HG02938 (cell line): ENCODE measurements at regions not wholly inside any gene's neighbourhood (a gene's known extent, or its start where the extent isn't known, plus 50 kb on each side); places are given as distances from the start of the nearest gene placed in this dataset.

Experiments
- ATAC-seq: cut with Tn5 transposase; IDR thresholded peaks from one replicate; pipeline ENCODE4 v1.9.1; 2021; ENCODE audit warnings: mild to moderate bottlenecking, moderate library complexity; ENCODE audit not compliant: unreplicated experiment

- no peak for ATAC-seq
Measured at GRCh38 chr1:232556351-232556750, 73.6 kb downstream of the SIPA1L2 start.

- ATAC-seq, result no peak
Measured at GRCh38 chr1:232555494-232556210, 74.3 kb downstream of the SIPA1L2 start.

GRCh38 chr1:232554409-232554808 is 75.5 kb downstream of the SIPA1L2 start:
- ATAC-seq, result no peak

GRCh38 chr1:232553809-232554208 is 76.1 kb downstream of the SIPA1L2 start:
- no peak for ATAC-seq

DNA sequence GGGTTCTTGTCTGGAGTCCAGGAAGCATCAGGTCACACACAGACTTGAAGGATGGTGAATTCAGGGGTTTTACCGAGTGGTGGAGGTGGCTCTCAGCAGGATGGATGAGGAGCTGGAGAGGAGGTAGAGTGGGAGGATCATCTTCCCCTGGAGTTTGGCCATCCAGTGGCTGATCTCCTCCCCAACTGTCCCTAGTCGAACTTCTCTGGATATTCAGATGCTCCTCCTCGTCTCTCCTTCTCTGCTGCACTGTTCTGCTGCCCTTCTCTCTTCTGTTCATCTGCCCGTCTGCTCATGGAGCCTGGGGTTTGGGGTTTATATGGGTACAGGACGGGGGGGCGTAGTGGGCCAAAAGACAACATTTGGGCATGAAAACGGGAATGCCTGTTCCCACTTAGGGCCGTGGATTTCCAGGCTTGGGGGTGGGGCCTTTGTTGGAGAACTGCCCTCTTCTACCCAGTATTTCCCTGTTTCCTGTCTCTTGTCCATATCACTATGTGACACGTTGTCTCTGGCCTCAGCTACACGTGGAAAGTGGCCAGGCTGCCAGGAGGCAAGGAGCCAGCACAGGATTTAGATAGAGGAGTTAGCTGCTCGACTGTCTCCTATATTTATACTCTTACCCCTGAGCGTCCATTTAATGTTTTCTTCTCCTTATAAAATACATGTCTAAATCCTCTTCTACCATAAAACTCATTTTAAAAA is 76.7 kb downstream of the SIPA1L2 start:
- ATAC-seq, result no peak

GRCh38 chr1:232551386-232551785 is 78.5 kb downstream of the SIPA1L2 start:
- ATAC-seq, result no peak

GRCh38 chr1:232550007-232550406 is 79.9 kb downstream of the SIPA1L2 start:
- no peak for ATAC-seq

DNA sequence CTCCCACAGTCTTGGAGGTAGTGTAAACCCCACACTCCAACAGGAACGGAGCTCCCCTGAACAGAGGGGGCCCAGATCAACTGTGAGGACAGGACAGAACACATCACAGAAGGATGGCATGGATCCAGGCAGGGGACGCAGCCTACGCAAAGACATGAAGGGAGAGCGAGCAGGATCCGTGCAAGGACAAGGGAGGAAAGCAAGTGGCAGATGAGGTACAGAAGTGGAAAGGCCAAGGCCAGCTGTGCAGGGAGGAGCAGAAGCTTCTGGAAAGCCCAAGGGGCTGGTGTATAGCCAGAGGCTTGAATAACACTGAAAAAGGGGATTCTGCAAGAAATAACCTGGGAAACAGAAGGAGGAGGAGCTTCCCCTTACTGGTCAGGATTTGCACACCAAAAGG is 81.2 kb downstream of the SIPA1L2 start:
- ATAC-seq, result no peak

GRCh38 chr1:232547938-232548484 is 81.9 kb downstream of the SIPA1L2 start:
- ATAC-seq, result no peak

DNA sequence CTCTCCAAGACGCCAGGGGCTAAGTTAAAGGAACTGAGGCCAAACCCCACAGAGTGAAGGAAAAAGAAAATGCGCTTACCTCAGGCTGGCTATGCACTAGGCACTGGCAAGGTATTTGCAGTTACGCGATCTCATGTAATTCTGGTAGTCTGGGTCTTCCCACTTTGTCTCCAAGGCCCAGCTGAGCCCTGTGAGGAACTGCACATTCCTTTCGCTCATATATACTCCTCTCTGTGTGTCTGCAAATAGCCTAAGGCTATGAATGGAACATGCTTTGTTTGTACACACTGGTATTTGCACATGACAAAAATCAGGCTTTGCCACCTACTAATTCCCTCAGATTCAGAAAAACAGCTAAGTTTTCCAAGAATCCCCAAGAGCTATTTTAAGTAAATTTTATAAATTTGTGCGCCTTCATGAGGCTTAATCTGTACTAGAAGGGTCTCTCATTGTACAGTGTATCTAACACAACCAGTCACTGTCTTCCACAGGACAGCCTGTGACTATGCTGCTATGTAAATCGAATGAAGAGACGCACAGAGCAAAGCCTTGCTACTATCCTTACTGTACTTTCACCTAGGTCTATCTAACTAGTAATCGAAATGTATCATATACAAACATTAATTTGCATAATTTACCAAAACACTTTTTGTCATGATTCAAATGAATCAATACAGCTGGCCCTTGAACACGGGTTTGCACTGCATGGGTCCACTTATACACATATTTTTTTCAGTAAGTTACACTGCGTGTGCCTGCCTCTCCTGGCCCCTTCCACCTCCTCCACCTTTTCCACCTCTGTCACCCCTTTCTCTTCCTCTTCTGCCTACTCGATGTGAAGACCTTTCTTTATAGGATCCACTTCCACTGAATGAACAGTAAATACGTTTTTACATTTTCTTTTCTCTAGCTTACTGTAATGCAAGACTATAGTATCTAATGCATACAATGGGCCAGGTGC is 87.0 kb downstream of the SIPA1L2 start:
- ATAC-seq, result no peak

DNA sequence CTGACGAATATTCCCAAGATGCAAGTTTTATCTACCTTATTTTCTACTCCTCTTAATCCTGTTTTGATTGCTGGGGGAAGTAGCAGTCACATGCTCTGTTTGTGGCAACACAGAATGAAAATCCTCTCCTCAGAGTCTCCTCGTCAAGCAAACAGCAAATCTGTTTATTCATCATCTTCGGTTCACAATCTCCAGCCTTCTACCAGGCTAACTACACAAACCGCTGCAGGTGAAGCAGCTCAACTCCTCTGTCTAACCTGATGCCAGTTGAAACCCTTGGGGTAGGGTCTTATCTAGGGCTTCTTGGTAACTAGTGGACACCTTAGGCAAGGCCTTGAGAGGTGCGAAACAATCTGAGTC is 91.0 kb downstream of the SIPA1L2 start:
- ATAC-seq, result no peak

- ATAC-seq, result no peak
Measured at GRCh38 chr1:232538224-232538942, 91.5 kb downstream of the SIPA1L2 start.

DNA sequence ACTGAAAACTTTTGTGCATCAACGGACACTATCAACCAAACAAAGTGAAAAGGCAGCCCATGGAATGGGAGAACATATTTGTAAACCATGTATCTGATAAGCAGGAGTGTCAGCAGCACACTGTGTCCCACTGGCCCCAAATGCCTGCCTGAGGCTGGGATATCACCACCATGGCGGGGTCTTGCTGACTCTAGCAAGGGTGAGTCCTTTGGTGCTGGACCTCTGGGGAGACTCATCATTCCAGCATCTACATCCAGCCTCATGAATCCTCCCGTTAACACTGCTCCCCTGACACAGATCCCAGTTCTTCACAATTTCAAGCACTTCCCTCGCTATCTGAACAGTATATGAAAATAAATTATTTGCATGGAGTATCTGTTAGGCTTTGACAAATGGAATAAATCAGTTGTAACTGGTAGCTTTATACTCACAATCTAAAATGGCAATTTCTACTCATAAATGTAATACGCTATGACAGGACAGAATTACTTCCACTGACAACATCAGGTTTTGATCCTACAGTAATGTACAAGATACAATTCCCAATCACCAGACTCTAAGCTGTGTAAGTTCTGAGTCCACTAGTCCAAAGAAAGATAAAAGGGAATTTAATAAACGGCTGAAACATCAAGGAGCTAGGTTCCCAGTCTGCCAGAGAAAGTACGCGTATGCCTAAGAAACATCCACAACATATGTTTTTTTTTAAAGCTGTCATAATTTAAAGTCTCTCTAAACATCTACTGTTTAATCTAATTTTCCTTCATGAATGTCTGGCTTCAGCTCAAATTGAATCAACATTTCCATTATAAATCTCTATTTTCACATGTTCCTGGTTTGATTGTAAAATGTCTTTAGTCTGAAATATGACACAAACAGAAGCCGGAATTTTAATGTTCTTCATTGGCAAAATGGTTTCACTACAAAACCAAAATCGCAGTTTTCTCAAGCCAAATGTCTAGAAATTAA is 95.1 kb downstream of the SIPA1L2 start:
- no peak for ATAC-seq

- ATAC-seq, result no peak
Measured at GRCh38 chr1:232533328-232533727, 96.6 kb downstream of the SIPA1L2 start.

- no peak for ATAC-seq
Measured at GRCh38 chr1:232532901-232533300, 97.0 kb downstream of the SIPA1L2 start.

DNA sequence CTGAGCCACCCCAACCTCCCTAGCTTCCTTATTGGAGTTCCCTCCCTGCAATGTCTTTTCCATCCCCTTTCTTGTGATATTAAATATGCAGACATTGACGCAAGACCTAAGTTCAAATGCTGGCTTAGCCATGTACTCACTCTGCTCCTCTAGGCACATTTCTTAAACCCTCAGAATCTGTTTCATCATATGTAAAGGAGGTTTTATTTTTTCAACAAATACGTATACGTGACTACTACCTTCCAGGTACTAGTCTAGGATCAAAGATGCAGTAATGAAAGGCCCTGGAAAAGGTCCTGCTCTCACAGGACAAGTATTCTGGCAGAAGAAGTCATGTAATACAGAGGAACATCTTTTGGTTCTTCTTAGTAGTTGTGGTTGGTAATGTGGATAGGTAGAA is 98.6 kb downstream of the SIPA1L2 start:
- no peak for ATAC-seq

- ATAC-seq, result no peak
Measured at GRCh38 chr1:232529747-232530146, 100.2 kb downstream of the SIPA1L2 start.

DNA sequence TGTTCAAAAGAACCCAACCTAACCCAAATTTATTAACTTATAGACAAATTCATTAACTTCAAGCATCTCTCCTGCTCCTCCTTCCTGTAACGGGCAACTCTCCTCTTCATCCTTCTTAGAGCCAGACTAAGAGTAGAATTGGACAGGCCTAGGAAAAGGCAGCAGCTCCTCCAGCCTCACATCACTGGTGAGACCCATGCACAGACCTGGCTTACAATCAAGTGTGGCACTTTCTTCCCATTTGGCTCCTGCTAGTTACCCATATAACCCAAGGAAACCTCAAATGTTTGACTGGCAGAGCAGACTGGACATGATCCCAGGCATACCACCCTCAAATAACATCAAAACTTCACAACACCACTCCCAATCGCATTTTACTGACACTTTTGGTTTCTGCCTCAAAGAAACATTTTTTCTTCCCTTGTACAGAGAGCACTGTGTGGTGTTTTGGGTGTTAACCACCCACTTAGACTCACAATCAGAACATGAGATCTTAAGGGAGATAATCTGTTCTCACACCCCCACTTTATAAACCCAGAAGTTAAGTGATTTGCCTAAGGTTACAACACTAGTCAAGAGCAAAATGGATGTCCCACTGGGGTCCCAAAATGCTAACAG is 101.4 kb downstream of the SIPA1L2 start:
- no peak for ATAC-seq

GRCh38 chr1:232524056-232524455 is 105.9 kb downstream of the SIPA1L2 start:
- no peak for ATAC-seq
